IgD-negative memory B cell (primary cell): ENCODE measurements at regions not wholly inside any gene's neighbourhood (a gene's known extent, or its start where the extent isn't known, plus 50 kb on each side); places are given as distances from the start of the nearest gene placed in this dataset.

Source experiments
- H3K27ac Mint-ChIP-seq, 3 donors: one replicate each; pipeline ENCODE4 v1.8.0; 2020 to 2022; ENCODE audit warnings: mild to moderate bottlenecking in 3 of 3, mixed read lengths in 3 of 3, moderate library complexity in 1 of 3
- H3K27me3 Mint-ChIP-seq: one replicate; pipeline ENCODE4 v1.8.0; 2021; ENCODE audit warnings: mixed read lengths
- H3K36me3 Mint-ChIP-seq: one replicate; pipeline ENCODE4 v1.8.0; 2020; ENCODE audit warnings: mild to moderate bottlenecking, mixed read lengths
- H3K4me1 Mint-ChIP-seq, 3 donors: one replicate each; pipeline ENCODE4 v1.8.0; 2020 to 2022; ENCODE audit warnings: mixed read lengths in 3 of 3, mild to moderate bottlenecking in 1 of 3
- H3K4me3 Mint-ChIP-seq, 4 donors: one replicate each; pipeline ENCODE4 v1.8.0; 2020 to 2022; ENCODE audit warnings: mild to moderate bottlenecking in 4 of 4, mixed read lengths in 4 of 4, moderate library complexity in 3 of 4
- H3K9me3 Mint-ChIP-seq, 3 donors: one replicate each; pipeline ENCODE4 v1.8.0; 2020 to 2021; ENCODE audit warnings: mixed read lengths in 3 of 3, mild to moderate bottlenecking in 1 of 3

DNA sequence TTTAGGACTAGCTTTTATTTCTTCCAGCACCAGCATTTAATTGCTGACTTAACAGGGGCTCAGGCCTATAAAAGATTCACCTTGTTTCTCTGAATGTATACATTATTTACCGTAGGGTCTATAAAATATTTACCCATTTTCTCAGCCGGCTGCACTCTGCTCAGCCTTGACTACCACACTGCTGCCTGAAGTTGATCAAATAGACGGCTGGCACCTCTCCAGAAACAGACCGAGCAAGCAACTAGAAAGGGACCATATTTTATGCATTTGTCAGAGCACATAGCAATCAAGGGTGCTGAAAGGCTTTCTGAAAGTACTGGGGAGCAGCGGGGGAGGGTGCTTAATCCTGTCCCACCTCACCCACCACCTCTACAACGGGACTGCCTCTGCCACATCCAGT lies 64.7 kb upstream of the FGGY start:
- H3K9me3 Mint-ChIP-seq: peaks cover 0 to 2% (median 0%) of the 10 kb centered on the region in 3 donors
- peaks cover 3% of the 10 kb centered on the region for H3K27me3 Mint-ChIP-seq
- H3K27ac Mint-ChIP-seq: no peak overlapping the region
- no peaks in the 10 kb centered on the region for H3K4me1 Mint-ChIP-seq
- no peak overlapping the region for H3K4me3 Mint-ChIP-seq
- H3K36me3 Mint-ChIP-seq: peaks cover 2% of the 10 kb centered on the region

GRCh38 chr1:59233444-59233843 lies 63.5 kb upstream of the FGGY start:
- Mint-ChIP-seq H3K9me3 (peaks cover 0 to 2% (median 0%) of the 10 kb centered on the region in 3 donors), H3K36me3 (peaks cover 2% of the 10 kb centered on the region), H3K27me3 (peaks cover 3% of the 10 kb centered on the region), H3K4me3 (no peak overlapping the region), H3K4me1 (no peaks in the 10 kb centered on the region), H3K27ac (no peak overlapping the region)

- peaks cover 3% of the 10 kb centered on the region for H3K27me3 Mint-ChIP-seq
- H3K4me1 Mint-ChIP-seq: no peaks in the 10 kb centered on the region
- no peak overlapping the region for H3K27ac Mint-ChIP-seq
- peaks cover 0 to 2% (median 0%) of the 10 kb centered on the region in 3 donors for H3K9me3 Mint-ChIP-seq
- H3K4me3 Mint-ChIP-seq: no peak overlapping the region
- peaks cover 2% of the 10 kb centered on the region for H3K36me3 Mint-ChIP-seq
Observed at GRCh38 chr1:59236721-59237545, 60.0 kb upstream of the FGGY start.

DNA sequence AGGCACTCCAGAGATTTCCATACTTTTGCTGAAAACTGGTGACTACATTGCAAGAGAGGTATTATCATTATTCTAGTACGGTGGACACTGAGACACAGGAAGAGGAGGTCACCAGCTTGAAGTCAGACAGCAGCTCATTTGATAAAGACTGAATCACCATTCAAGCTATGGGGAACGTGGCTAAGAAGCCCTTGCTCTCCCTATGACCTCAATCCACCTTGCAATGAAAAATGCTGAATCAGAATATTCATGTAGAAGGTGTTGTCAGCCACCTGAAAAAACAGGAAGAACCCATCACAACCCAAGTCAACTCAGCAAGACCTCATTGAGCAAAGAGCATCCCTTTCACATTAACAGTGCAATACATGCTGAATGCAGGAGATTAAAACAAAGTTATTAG lies 59.0 kb upstream of the FGGY start:
- H3K27me3 Mint-ChIP-seq: peaks cover 3% of the 10 kb centered on the region
- no peaks in the 10 kb centered on the region for H3K4me1 Mint-ChIP-seq
- H3K4me3 Mint-ChIP-seq: no peak overlapping the region
- H3K9me3 Mint-ChIP-seq: peaks cover 0 to 2% (median 0%) of the 10 kb centered on the region in 3 donors
- H3K27ac Mint-ChIP-seq: no peak overlapping the region
- peaks cover 2% of the 10 kb centered on the region for H3K36me3 Mint-ChIP-seq

DNA sequence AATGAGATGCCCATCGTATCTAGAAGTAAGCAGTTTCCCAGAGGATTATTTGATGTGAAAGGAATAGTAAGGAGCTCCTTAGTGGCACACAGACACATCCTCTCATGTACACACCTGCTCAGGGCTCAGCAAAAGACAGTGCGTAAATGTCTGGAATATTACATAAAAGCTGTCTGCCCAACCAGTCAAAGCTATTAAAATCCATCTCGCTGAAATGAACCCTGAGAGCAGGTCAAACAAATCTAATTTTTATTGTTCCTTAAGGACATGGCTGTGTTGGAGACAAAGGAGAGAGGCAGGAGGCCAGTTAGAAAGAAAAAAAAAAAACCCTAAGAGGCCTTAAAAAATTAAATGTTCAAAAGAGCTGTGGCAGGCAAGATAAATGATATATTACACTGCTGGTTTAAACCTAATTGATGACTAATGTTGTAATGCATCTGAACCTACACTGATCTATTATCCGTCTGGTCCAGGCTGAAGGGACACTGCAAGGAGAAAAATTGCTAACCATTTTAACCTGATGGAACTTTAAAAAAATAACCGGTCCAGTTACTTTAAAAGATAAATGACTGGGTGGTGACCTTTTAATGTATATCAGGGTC lies 58.5 kb upstream of the FGGY start:
- Mint-ChIP-seq H3K4me1 (no peaks in the 10 kb centered on the region), H3K27ac (no peak overlapping the region), H3K36me3 (peaks cover 2% of the 10 kb centered on the region), H3K27me3 (peaks cover 3% of the 10 kb centered on the region), H3K9me3 (peaks cover 0 to 2% (median 0%) of the 10 kb centered on the region in 3 donors), H3K4me3 (no peak overlapping the region)

DNA sequence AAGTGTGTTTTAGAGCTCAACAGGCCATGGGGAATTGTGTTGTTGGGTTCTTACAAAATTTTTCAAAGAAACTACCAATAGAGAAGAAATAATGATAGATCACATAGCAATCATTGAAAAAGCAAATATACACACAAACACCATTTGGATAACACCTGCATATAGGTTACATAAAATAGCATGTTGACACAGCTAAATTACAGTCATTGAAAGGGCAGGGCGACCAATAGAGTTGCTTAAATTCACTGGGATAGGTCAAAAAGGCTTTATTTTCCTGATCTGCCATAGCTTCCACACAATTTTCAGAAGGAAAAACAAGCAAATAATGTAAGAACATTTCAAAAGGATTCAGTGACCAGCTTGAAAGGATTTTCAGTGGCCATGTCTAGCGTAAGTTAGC lies 57.9 kb upstream of the FGGY start:
- no peak overlapping the region for H3K4me3 Mint-ChIP-seq
- H3K36me3 Mint-ChIP-seq: peaks cover 2% of the 10 kb centered on the region
- H3K27me3 Mint-ChIP-seq: peaks cover 3% of the 10 kb centered on the region
- peaks cover 0 to 3% (median 2%) of the 10 kb centered on the region in 3 donors for H3K9me3 Mint-ChIP-seq
- H3K4me1 Mint-ChIP-seq: no peaks in the 10 kb centered on the region
- H3K27ac Mint-ChIP-seq: no peak overlapping the region

GRCh38 chr1:59241909-59242308 lies 55.0 kb upstream of the FGGY start:
- no peaks in the 10 kb centered on the region for H3K27me3 Mint-ChIP-seq
- no peak overlapping the region for H3K4me3 Mint-ChIP-seq
- no peak overlapping the region for H3K27ac Mint-ChIP-seq
- peaks cover 6 to 11% (median 8%) of the 10 kb centered on the region in 3 donors for H3K9me3 Mint-ChIP-seq
- H3K4me1 Mint-ChIP-seq: no peaks in the 10 kb centered on the region
- peaks cover 6% of the 10 kb centered on the region for H3K36me3 Mint-ChIP-seq

DNA sequence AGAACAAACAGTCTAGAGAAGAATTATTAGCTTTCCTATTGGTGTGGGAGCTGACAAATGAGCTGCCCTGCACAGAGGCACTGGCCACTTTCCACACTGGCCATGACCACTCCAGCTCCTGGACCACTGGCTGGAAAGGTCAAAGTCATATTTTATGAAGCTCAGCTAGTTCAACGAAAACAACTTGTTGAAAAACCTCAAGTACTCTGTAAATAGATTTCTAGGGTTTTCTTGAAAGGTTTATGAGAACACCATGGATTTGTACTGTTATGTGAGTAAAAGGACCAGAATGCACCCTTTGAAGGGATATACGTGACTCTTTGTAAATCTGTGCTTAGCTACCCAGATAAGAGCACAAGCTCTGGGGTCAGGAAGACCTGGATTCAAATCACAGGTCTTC lies 54.5 kb upstream of the FGGY start:
- H3K4me3 Mint-ChIP-seq: no peak overlapping the region
- peaks cover 6 to 11% (median 8%) of the 10 kb centered on the region in 3 donors for H3K9me3 Mint-ChIP-seq
- no peaks in the 10 kb centered on the region for H3K4me1 Mint-ChIP-seq
- no peak overlapping the region for H3K27ac Mint-ChIP-seq
- no peaks in the 10 kb centered on the region for H3K27me3 Mint-ChIP-seq
- H3K36me3 Mint-ChIP-seq: peaks cover 5% of the 10 kb centered on the region

DNA sequence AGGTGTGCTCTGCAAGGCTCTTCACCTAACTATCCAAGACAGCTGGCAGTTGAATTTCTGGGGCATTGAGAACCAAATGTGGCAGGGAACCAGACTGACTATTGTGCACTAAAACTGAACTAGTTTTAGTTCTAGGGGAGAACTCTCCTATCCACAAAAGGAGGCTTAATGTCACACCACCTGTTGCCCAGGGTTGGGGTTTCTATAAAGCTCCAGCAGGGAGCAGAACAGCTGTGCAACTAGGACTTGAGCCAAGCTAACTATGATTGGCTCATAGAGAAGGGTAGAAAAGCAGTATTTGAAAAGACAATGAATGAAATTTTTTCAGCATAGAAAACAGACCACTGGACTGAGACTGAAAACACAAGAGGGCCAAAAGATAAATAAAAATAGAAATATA lies 53.3 kb upstream of the FGGY start:
- Mint-ChIP-seq H3K36me3 (peaks cover 5% of the 10 kb centered on the region), H3K27me3 (no peaks in the 10 kb centered on the region), H3K4me1 (no peaks in the 10 kb centered on the region), H3K9me3 (peaks cover 6 to 11% (median 8%) of the 10 kb centered on the region in 3 donors), H3K4me3 (no peak overlapping the region), H3K27ac (no peak overlapping the region)

GRCh38 chr1:59243978-59244377 lies 52.9 kb upstream of the FGGY start:
- H3K27me3 Mint-ChIP-seq: no peaks in the 10 kb centered on the region

DNA sequence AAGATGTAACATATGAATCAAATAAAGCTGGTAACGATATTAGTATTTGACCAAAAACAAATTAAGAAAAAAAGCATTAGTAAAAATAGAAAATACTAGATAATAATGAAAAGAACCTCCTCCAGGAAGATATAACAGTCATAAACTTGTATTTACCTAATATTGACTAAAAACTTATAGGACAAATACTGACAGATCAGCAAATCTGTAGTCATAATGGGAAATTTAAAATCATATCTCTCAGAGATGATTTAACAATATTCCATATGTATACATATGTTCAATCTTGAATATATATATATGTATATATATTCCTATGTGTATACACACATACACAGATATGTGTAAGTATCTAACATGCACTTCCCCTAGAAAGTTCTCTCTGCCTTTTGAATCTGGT lies 52.0 kb upstream of the FGGY start:
- Mint-ChIP-seq H3K27me3 (no peaks in the 10 kb centered on the region), H3K9me3 (peaks cover 6 to 11% (median 8%) of the 10 kb centered on the region in 3 donors), H3K4me3 (no peak overlapping the region), H3K4me1 (no peaks in the 10 kb centered on the region), H3K27ac (no peak overlapping the region), H3K36me3 (peaks cover 5% of the 10 kb centered on the region)

More at GRCh38 chr1:59243978-59244377, 52.9 kb upstream of the FGGY start:
- H3K4me1 Mint-ChIP-seq: no peaks in the 10 kb centered on the region
- no peak overlapping the region for H3K4me3 Mint-ChIP-seq
- H3K36me3 Mint-ChIP-seq: peaks cover 5% of the 10 kb centered on the region
- no peak overlapping the region for H3K27ac Mint-ChIP-seq
- peaks cover 6 to 11% (median 8%) of the 10 kb centered on the region in 3 donors for H3K9me3 Mint-ChIP-seq
